Activated T-helper 1 cell treated with anti-CD3 and anti-CD28 coated beads, Interleukin-12 subunit alpha, Interleukin-12 subunit beta, Interleukin-2, Interleukin-4 antibody, amounts not matched to agents 30 ng/mL and 10 ng/mL and 1 ng/mL, durations not matched to agents 14 hours and 24 hours and 36 hours (primary cell): ENCODE measurements at regions not wholly inside any gene's neighbourhood (a gene's known extent, or its start where the extent isn't known, plus 50 kb on each side); places are given as distances from the start of the nearest gene placed in this dataset.

Experiments used
- DNase-seq: peaks from one replicate; pipeline ENCODE4 v3.0.0; 2021; ENCODE audit warnings: low spot score
- H3K27ac Mint-ChIP-seq: one replicate; pipeline ENCODE4 v1.8.0; 2021; ENCODE audit warnings: mild to moderate bottlenecking, mixed read lengths
- H3K27me3 Mint-ChIP-seq: one replicate; pipeline ENCODE4 v1.8.0; 2022; ENCODE audit warnings: mild to moderate bottlenecking, moderate library complexity, mixed read lengths; ENCODE audit not compliant: insufficient read depth
- H3K36me3 Mint-ChIP-seq: one replicate; pipeline ENCODE4 v1.8.0; 2021; ENCODE audit warnings: low read depth, mixed read lengths
- H3K4me1 Mint-ChIP-seq: one replicate; pipeline ENCODE4 v1.8.0; 2021; ENCODE audit warnings: low read depth, mixed read lengths
- H3K4me3 Mint-ChIP-seq: one replicate; pipeline ENCODE4 v1.8.0; 2021; ENCODE audit warnings: mild to moderate bottlenecking, moderate library complexity, mixed read lengths
- H3K9me3 Mint-ChIP-seq: one replicate; pipeline ENCODE4 v1.8.0; 2021; ENCODE audit warnings: mixed read lengths
- intact Hi-C: fragments of 100-400 bp; cut with micrococcal nuclease; formaldehyde crosslinking; loops from one replicate; pipeline ENCODE4 v1.15.1; 2024

DNA sequence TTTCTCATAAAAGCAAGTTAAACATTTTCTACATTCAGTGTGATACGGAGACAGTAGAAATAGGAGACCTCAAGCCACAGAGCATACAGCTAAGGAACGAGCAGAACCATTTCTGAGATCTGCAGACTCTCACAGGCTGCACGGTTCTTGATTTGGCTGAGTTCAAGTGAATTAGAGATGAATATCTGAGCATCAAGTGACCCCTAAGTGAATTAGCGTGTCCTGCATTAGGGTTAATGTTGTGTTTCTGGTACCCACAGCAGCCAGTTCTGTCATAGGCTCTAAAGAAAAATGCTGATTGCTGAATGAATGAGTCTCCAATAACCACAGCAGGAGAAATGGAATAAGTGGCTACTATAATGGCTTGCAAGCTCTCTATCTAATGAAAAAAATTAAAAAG, 265.9 kb upstream of the SYT4 start:
- Mint-ChIP-seq H3K4me3 (no peak overlapping the region), H3K27ac (no peak overlapping the region)

DNA sequence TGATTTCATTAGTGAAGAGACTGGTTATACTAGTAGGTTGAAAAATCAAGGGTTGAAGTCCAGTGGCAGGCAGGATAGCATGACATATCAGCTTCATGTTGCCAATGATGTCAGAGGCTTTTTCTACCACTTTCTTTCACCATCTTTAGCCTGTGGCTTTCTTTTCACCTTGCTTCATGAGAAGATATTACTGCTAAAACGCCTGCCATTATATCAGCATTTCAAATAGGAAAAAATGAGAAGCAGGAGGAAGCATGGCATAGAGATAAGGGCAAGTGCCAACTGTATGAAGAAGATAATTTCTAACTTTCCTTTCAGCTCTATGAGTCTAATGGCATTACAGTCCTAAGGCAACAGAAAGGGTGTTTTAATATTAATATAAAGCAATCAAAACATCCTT, 270.2 kb upstream of the SYT4 start:
- no peak for DNase-seq
- no peaks in the 10 kb centered on the region for H3K4me1 Mint-ChIP-seq
- H3K27ac Mint-ChIP-seq, result no peak overlapping the region
- H3K4me3 Mint-ChIP-seq, result no peak overlapping the region
- no peaks in the 10 kb centered on the region for H3K36me3 Mint-ChIP-seq
- intact Hi-C loops, result no loop called here
- H3K27me3 Mint-ChIP-seq, result no peaks in the 10 kb centered on the region
- peaks cover 4% of the 10 kb centered on the region for H3K9me3 Mint-ChIP-seq

More for the DNA sequence above, 265.9 kb upstream of the SYT4 start:
- Mint-ChIP-seq H3K9me3 (no peaks in the 10 kb centered on the region), H3K36me3 (no peaks in the 10 kb centered on the region), H3K4me1 (no peaks in the 10 kb centered on the region), H3K27me3 (no peaks in the 10 kb centered on the region)
- DNase-seq, result no peak
- intact Hi-C loops, result no loop called here

DNA sequence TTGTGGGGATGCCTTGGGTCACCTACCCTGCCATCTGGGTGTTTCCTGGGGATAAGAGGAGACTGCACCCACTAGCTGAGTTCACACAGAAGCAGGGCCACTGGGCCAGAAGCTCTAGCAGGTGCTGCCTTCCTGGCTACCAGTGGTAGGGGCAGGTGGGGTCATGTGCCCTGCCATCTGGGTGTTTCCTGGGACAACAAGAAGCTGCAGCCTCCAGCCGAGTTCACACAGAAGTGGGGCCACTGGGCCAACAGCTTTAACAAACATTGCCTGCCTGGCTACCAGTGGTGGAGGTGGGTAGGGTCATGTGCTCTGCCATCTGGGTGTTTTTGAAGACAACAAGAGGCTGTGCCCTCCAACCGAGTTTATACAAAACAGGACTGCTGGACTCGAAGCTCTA, 282.2 kb upstream of the SYT4 start:
- intact Hi-C loops, result no loop called here
- Mint-ChIP-seq H3K27ac (no peak overlapping the region), H3K4me1 (no peaks in the 10 kb centered on the region), H3K36me3 (no peaks in the 10 kb centered on the region), H3K27me3 (no peaks in the 10 kb centered on the region), H3K9me3 (peaks cover 10% of the 10 kb centered on the region), H3K4me3 (no peak overlapping the region)
- no peak for DNase-seq

DNA sequence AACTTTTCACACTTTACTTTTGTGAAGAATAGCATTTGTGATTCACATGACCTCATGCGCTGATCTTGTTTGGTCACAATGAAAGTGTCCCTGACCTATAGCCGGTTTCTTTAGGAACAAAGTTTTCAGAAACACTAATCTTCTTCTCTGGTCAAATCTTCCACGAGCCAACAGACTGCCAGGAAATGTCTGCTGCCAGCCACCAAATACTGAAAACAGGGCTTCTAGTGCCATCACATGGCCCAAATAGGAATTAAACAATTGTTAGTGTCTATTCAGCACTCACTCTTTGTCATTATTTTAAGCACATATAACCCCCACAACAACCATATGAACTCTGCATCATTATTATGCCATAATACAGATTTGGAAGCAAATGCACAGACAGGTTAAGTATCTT, 286.5 kb upstream of the SYT4 start:
- H3K4me1 Mint-ChIP-seq, result no peaks in the 10 kb centered on the region
- no peak overlapping the region for H3K27ac Mint-ChIP-seq
- no peaks in the 10 kb centered on the region for H3K9me3 Mint-ChIP-seq
- intact Hi-C loops, result no loop called here
- H3K27me3 Mint-ChIP-seq, result peaks cover under 1% of the 10 kb centered on the region
- no peak for DNase-seq
- H3K36me3 Mint-ChIP-seq, result no peaks in the 10 kb centered on the region
- H3K4me3 Mint-ChIP-seq, result no peak overlapping the region

DNA sequence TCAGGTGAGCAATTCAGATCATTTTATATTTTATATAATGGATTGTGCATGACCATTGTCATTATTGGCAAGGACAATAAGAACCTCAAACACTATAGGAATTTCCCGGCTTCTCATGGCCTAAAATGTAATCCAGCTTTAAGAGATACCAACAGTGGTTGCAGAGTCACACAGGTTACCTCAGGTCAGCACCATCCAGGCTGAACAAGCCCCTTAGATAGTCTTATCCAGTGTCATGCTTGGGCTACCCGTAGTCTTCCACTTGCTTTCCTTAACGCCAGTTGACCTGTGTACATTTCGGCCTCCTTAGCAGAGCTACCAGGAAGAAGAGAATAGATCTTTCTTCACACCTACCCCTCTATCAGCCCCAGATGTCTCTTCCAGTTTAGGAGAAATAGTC, 293.3 kb upstream of the SYT4 start:
- DNase-seq, result no peak
- intact Hi-C loops, result no loop called here

DNA sequence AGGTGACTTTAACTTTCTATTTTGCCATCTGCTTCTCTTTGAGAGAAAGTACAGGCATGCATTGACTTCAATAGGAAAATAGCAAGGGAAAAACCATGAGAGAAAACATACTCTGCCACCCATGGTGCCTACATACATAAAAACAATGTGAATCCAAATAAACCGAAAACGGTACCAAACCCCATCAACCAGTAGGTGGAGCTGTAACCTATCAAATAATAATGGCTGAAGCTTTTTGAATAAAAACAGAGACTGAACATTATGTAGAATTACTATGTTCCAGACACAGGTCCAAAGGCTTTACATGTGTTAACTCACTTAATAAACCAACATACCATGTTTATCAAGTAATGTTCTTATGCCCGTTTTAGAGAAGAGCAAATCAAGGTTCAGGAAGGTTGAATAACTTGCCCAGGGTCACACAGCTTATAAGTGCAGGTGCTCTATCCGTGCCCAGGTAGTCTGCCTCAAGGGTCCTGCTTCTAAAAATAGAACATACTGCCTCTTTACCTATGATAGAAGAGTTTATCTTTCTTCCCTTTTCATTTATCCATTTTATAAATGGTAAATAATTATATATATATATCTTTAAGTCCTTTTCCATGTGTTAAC, 293.9 kb upstream of the SYT4 start:
- Mint-ChIP-seq H3K9me3 (no peaks in the 10 kb centered on the region), H3K4me1 (no peaks in the 10 kb centered on the region), H3K36me3 (no peaks in the 10 kb centered on the region), H3K27ac (no peak overlapping the region), H3K4me3 (no peak overlapping the region), H3K27me3 (peaks cover 3% of the 10 kb centered on the region)
- intact Hi-C loops, result loop anchor here (1.0 kb wide), 1 partner anchor 16 kb away; no protein-coding TSS in a partner anchor
- DNase-seq, result no peak

More for the DNA sequence above, 293.3 kb upstream of the SYT4 start:
- H3K27ac Mint-ChIP-seq, result no peak overlapping the region
- H3K4me1 Mint-ChIP-seq, result no peaks in the 10 kb centered on the region
- no peak overlapping the region for H3K4me3 Mint-ChIP-seq
- no peaks in the 10 kb centered on the region for H3K9me3 Mint-ChIP-seq
- peaks cover 3% of the 10 kb centered on the region for H3K27me3 Mint-ChIP-seq
- no peaks in the 10 kb centered on the region for H3K36me3 Mint-ChIP-seq

DNA sequence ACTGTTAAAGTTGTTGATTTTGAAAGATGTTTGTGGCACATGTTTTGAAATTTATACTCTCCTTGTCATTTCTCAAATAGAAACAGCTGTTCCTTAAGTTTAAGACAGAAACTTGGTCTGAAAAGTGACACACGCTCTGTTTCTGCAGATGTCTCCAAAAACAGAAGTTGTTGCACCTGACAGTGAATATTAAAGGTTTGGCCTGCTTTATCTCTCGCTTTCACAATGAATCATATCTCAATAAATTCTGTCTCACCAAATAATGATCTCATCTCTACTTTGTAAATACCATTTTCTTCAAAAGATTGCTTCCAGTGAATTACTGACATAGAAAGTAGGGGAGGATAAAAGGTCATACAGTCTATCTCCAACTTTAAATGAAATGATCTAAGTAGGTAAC, 294.9 kb upstream of the SYT4 start:
- DNase-seq, result no peak
- Mint-ChIP-seq H3K36me3 (no peaks in the 10 kb centered on the region), H3K9me3 (no peaks in the 10 kb centered on the region), H3K27ac (no peak overlapping the region), H3K4me3 (no peak overlapping the region), H3K4me1 (no peaks in the 10 kb centered on the region), H3K27me3 (peaks cover 7% of the 10 kb centered on the region)
- intact Hi-C loops, result no loop called here

DNA sequence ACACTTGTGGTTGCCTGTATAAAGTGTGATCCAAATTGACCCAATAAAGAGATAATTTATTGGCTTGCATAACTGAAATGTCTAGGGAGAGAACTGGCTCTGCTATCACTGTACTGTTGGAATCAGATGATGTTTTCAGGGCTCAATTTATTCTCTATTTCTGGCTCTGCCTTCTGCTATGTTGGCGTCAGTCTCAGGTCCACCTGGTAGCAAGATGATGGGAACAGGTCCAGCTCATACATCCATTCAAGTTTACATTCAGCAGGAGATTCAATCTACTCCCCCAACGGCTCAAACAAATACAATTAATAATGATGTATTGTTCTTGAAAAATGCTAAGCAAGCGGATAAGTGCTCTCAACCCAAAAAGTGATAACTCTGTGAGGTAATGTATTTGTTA, 297.7 kb upstream of the SYT4 start:
- Mint-ChIP-seq H3K9me3 (no peaks in the 10 kb centered on the region), H3K4me3 (no peak overlapping the region), H3K27ac (no peak overlapping the region), H3K27me3 (peaks cover 4% of the 10 kb centered on the region), H3K4me1 (no peaks in the 10 kb centered on the region), H3K36me3 (no peaks in the 10 kb centered on the region)
- intact Hi-C loops, result no loop called here
- no peak for DNase-seq

DNA sequence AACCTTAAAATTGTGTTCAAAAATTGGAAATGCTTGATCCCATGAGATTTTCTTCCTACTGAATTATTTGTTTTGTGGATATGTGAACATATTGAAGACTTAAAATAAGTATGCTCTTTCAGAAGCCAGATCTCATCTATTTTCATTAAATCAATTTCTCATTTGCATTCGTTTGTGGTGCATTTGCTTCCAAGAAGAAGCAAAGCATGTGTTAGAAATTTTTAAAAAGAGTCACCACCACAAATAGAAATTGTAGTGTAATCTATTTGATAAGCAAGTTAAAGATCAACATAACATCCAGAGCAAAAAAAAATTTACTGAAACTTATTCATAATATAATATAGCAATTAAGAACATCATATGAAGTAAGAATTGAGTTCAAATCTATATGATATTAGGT, 300.9 kb upstream of the SYT4 start:
- Mint-ChIP-seq H3K27ac (no peak overlapping the region), H3K27me3 (peaks cover 3% of the 10 kb centered on the region), H3K36me3 (no peaks in the 10 kb centered on the region), H3K4me1 (no peaks in the 10 kb centered on the region), H3K9me3 (no peaks in the 10 kb centered on the region), H3K4me3 (no peak overlapping the region)
- intact Hi-C loops, result no loop called here
- DNase-seq, result no peak

DNA sequence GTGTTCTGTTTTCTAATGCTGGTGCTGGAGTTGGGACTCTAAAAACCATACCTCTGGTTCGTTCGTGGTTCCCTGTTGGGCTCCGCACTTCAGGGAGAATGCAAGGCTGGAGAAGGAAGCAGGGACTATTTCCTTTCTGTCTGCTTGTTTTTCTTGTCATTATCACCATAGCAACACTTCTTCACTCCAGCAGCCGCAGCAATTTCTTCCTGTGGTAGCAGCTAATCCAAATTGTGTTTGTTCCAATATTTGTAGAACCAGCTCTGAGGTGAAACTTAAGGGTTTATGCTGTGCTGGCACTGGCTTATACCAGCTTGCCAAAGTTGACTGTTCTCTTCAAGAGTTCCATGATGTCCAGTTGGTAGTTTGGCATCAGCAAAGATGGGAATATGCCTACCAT, 301.4 kb upstream of the SYT4 start:
- Mint-ChIP-seq H3K27me3 (peaks cover 3% of the 10 kb centered on the region), H3K27ac (no peak overlapping the region), H3K4me3 (no peak overlapping the region), H3K9me3 (no peaks in the 10 kb centered on the region), H3K4me1 (no peaks in the 10 kb centered on the region), H3K36me3 (no peaks in the 10 kb centered on the region)
- no peak for DNase-seq
- intact Hi-C loops, result no loop called here

DNA sequence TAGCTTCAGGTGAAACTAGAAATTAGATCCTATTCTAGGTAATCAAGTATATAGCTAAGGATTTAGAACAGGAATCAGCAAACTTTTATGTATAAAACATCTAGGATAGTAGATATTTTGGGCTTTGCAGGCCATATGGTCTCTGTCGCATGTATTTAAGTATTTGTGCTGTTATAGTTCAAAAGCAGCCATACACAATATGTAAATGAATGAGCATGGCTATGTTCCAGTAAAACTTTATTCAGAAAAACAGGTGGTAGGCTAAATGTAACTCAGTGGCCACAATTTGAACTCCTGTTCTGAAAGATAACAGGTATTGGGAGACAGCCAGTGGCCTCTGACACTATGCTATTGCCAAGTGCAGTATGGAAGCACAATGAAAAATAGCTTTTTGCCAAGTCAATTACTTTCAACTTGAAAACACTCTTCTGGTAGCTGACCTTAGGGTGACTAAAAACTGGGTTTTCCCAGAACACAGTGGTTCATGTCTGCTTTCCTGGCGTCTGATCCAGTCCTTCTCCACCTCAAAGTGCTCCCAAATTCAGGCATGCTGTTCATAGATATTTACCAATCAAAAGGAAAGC, 304.7 kb upstream of the SYT4 start:
- no peak overlapping the region for H3K4me3 Mint-ChIP-seq
- peaks cover under 1% of the 10 kb centered on the region for H3K27me3 Mint-ChIP-seq
- no peaks in the 10 kb centered on the region for H3K9me3 Mint-ChIP-seq
- intact Hi-C loops, result no loop called here
- no peak overlapping the region for H3K27ac Mint-ChIP-seq
- no peaks in the 10 kb centered on the region for H3K4me1 Mint-ChIP-seq
- no peak for DNase-seq
- no peaks in the 10 kb centered on the region for H3K36me3 Mint-ChIP-seq

DNA sequence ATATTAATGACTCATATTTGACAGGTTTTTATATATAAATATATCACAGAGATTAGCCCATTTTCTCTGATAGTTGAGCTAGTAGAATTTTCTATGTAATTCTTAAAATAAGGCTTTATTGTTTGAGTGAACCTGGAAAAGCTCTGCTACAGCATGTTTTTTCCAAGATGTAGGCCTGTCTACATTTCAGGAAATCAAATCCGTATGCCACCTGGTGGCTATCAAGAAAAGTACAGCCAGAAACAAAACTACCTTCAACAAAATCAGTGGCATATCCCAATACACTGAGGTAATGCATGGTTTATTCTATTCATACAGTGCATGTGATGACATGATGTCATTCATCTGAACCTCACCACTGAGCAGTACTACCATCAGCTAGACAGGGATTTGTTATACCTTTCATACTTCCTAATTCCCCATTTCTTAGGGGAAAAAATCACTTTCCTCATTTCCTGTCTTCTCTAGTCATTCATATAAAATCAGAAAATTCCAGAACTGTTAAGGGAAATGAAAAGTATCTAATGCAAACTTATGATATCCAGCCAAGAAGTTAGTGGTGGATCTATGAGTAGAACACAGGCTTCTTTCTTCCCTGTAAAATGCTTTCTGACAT, 310.4 kb upstream of the SYT4 start:
- Mint-ChIP-seq H3K36me3 (no peaks in the 10 kb centered on the region), H3K4me3 (no peak overlapping the region), H3K4me1 (no peaks in the 10 kb centered on the region), H3K27me3 (no peaks in the 10 kb centered on the region), H3K27ac (no peak overlapping the region), H3K9me3 (no peaks in the 10 kb centered on the region)
- no peak for DNase-seq
- intact Hi-C loops, result loop anchor here (1.0 to 5.0 kb wide), 3 partner anchors 16 to 1475 kb away; no protein-coding TSS in a partner anchor

DNA sequence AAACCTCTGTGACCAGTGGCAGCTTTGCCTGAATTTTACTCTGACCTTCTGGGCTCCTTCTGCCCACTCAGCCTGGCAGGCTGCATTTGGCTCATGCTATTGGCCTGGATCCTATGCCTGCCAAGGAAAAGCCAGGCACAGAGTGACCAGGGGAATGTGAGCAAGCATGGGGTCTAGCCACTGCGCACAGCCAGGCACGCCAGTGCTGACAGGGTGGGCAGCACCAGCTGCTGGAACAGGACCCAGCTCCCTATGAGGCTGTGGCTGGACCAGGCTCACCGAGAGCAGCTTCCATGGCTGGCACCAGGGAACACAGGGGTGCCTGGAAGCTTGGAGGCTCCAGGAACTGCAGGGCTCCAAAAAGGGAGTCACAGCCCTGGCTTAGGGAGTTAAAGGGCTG, 311.5 kb upstream of the SYT4 start:
- Mint-ChIP-seq H3K4me1 (no peaks in the 10 kb centered on the region), H3K27me3 (no peaks in the 10 kb centered on the region), H3K27ac (no peak overlapping the region), H3K9me3 (no peaks in the 10 kb centered on the region), H3K36me3 (no peaks in the 10 kb centered on the region), H3K4me3 (no peak overlapping the region)
- no peak for DNase-seq
- intact Hi-C loops, result loop anchor here (5.0 kb wide), 2 partner anchors 1292 to 1477 kb away; no protein-coding TSS in a partner anchor
